T47D (cell line): ENCODE measurements at regions not wholly inside any gene's neighbourhood (a gene's known extent, or its start where the extent isn't known, plus 50 kb on each side); places are given as distances from the start of the nearest gene placed in this dataset.

ENCODE experiments used
- DNase-seq, 2 experiments: peaks; one replicate each; pipeline versions ENCODE4 v3.0.0 to v3.0.0-alpha.2; 2011 to 2012; ENCODE audit warnings: low read depth in 1 of 2, low spot score in 1 of 2
- JUND ChIP-seq: IDR thresholded peaks from 2 replicates; pipeline ENCODE4 v1.6.1; 2012; ENCODE audit warnings: low read depth
- in situ Hi-C: cut with HindIII; loops from 2 replicates; pipeline ENCODE4 v1.10.0; 2016; ENCODE audit warnings: low sequenced_read_pairs, low pct_unique_long_range_greater_than_20kb

GRCh38 chr3:87175732-87176131 lies 51.4 kb upstream of the CHMP2B start:
- no peak for DNase-seq
- TF ChIP-seq JUND: no peak
- in situ Hi-C loops: no loop called here

GRCh38 chr3:87173776-87174175 lies 53.3 kb upstream of the CHMP2B start:
- in situ Hi-C loops: no loop called here
- no peak for TF ChIP-seq JUND
- no peak for DNase-seq

GRCh38 chr3:87173071-87173470 lies 54.0 kb upstream of the CHMP2B start:
- no peak for DNase-seq
- no peak for TF ChIP-seq JUND
- in situ Hi-C loops: no loop called here

- peak in 1 of 2 experiments; percentile 57 for DNase-seq
- in situ Hi-C loops: no loop called here
- TF ChIP-seq JUND: no peak
These were observed 59.3 kb upstream of the CHMP2B start for GRCh38 chr3:87167628-87168456.

- in situ Hi-C loops: no loop called here
- no peak for DNase-seq
- TF ChIP-seq JUND: no peak
These were observed 62.9 kb upstream of the CHMP2B start for GRCh38 chr3:87164245-87164644.

- in situ Hi-C loops: no loop called here
- DNase-seq: no peak
- TF ChIP-seq JUND: no peak
These were observed 65.3 kb upstream of the CHMP2B start for GRCh38 chr3:87161851-87162250.

GRCh38 chr3:87161417-87161816 lies 65.7 kb upstream of the CHMP2B start:
- in situ Hi-C loops: no loop called here
- TF ChIP-seq JUND: no peak
- no peak for DNase-seq

- TF ChIP-seq JUND: no peak
- DNase-seq: no peak
- in situ Hi-C loops: no loop called here
These were observed 66.1 kb upstream of the CHMP2B start for GRCh38 chr3:87161013-87161412.

GRCh38 chr3:87158823-87159222 lies 68.3 kb upstream of the CHMP2B start:
- TF ChIP-seq JUND: no peak
- in situ Hi-C loops: no loop called here
- no peak for DNase-seq

- in situ Hi-C loops: no loop called here
- DNase-seq: no peak
- no peak for TF ChIP-seq JUND
These were observed 79.1 kb upstream of the CHMP2B start for GRCh38 chr3:87148020-87148419.

GRCh38 chr3:87147562-87147961 lies 79.5 kb upstream of the CHMP2B start:
- TF ChIP-seq JUND: no peak
- in situ Hi-C loops: no loop called here
- no peak for DNase-seq

- in situ Hi-C loops: no loop called here
- DNase-seq: peak in 1 of 2 experiments; percentile 45
- no peak for TF ChIP-seq JUND
These were observed 81.6 kb upstream of the CHMP2B start for GRCh38 chr3:87145553-87145952.

GRCh38 chr3:87136066-87136596 lies 91.0 kb upstream of the CHMP2B start:
- DNase-seq: no peak
- in situ Hi-C loops: no loop called here
- TF ChIP-seq JUND: no peak

- no peak for DNase-seq
- no peak for TF ChIP-seq JUND
- in situ Hi-C loops: no loop called here
These were observed 91.7 kb upstream of the CHMP2B start for GRCh38 chr3:87135412-87135811.
